PC-3 (cell line): ENCODE measurements at regions not wholly inside any gene's neighbourhood (a gene's known extent, or its start where the extent isn't known, plus 50 kb on each side); places are given as distances from the start of the nearest gene placed in this dataset.

Experiments used
- CTCF ChIP-seq: fragments of 300-600 bp; sonication (generic); conservative IDR thresholded peaks from 2 replicates; pipeline ENCODE4 v1.5.1; 2017; ENCODE audit warnings: antibody characterized with exemption, low read depth, mild to moderate bottlenecking, low read length
- EZH2 ChIP-seq: fragments of 300-600 bp; sonication (generic); IDR thresholded peaks from one replicate; pipeline ENCODE4 v1.6.1; 2017; ENCODE audit warnings: antibody characterized with exemption, mild to moderate bottlenecking, low read length; ENCODE audit not compliant: unreplicated experiment
- EZH2phosphoT487 ChIP-seq: fragments of 300-600 bp; sonication (generic); IDR thresholded peaks from 2 replicates; pipeline ENCODE4 v1.6.1; 2018; ENCODE audit warnings: mild to moderate bottlenecking, antibody characterized with exemption, low read length, borderline replicate concordance

DNA sequence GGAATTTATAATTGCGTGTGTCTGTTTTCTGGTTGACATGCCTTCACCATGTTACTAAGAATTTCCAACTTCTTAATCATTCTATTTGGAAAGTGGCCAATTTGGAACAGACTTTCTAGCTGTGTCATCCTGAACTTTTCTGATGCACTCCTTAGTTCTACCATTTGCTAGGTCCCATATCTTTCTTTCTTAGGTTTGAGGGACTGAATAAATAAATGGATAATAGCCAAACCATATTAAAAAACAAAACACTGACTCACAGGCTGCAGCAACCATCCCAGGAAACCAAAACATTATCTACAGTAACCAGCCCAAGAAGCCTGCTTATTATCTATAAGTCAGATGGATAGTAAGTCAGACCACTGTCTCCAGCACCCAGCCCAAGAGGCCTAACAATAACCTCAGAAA is 57.5 kb upstream of the PLET1 start:
- TF ChIP-seq CTCF: no peak
- no peak for TF ChIP-seq EZH2
- TF ChIP-seq EZH2phosphoT487: no peak
